Osteocyte (in vitro differentiated cells): ENCODE measurements at regions not wholly inside any gene's neighbourhood (a gene's known extent, or its start where the extent isn't known, plus 50 kb on each side); places are given as distances from the start of the nearest gene placed in this dataset.

ENCODE experiments used
- DNase-seq: peaks from one replicate; pipeline ENCODE4 v3.0.0; 2021; ENCODE audit warnings: mixed read lengths; ENCODE audit not compliant: unreplicated experiment; ENCODE audit errors: extremely low spot score
- H3K27ac Mint-ChIP-seq: one replicate; pipeline ENCODE4 v1.8.0; 2021; ENCODE audit warnings: mild to moderate bottlenecking, mixed read lengths; ENCODE audit not compliant: unreplicated experiment
- H3K27me3 Mint-ChIP-seq: one replicate; pipeline ENCODE4 v1.8.0; 2021; ENCODE audit warnings: mixed read lengths; ENCODE audit not compliant: unreplicated experiment
- H3K36me3 Mint-ChIP-seq: one replicate; pipeline ENCODE4 v1.8.0; 2021; ENCODE audit warnings: mixed read lengths; ENCODE audit not compliant: unreplicated experiment
- H3K4me1 Mint-ChIP-seq: one replicate; pipeline ENCODE4 v1.8.0; 2021; ENCODE audit warnings: mixed read lengths; ENCODE audit not compliant: unreplicated experiment
- H3K4me3 Mint-ChIP-seq: one replicate; pipeline ENCODE4 v1.8.0; 2021; ENCODE audit warnings: mild to moderate bottlenecking, moderate library complexity, mixed read lengths; ENCODE audit not compliant: unreplicated experiment
- H3K9me3 Mint-ChIP-seq: one replicate; pipeline ENCODE4 v1.8.0; 2021; ENCODE audit warnings: mixed read lengths; ENCODE audit not compliant: unreplicated experiment
- TF ChIP-seq, protein P1 (sequence below): fragments of 200-600 bp; sonication (generic); IDR thresholded peaks from 2 replicates; pipeline ENCODE4 v1.5.0; 2021; ENCODE audit warnings: antibody characterized with exemption, mild to moderate bottlenecking, moderate library complexity

DNA sequence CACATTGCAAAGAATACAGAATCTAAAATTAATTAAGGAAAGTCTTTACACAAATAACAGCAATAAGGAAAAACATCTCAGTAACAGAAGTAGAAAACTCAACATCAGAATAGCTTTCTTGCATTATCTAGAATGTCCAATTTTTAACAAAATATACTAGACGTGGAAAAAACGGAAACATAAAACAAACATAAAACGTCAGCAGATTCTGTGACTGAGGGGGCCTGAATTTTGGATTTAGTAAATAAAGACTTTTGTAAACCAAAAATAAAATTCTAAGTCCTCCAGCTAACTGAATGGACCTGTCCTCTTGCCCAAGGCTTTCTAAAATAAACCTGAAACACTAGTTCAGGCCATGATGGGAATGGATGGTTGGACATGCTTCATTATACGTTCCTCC lies 773.5 kb upstream of the LRRTM1 start:
- Mint-ChIP-seq H3K4me3 (no peak overlapping the region), H3K36me3 (no peaks in the 10 kb centered on the region), H3K4me1 (no peaks in the 10 kb centered on the region), H3K9me3 (peaks cover 40% of the 10 kb centered on the region), H3K27me3 (no peaks in the 10 kb centered on the region), H3K27ac (no peak overlapping the region)
- TF ChIP-seq, protein P1, sequence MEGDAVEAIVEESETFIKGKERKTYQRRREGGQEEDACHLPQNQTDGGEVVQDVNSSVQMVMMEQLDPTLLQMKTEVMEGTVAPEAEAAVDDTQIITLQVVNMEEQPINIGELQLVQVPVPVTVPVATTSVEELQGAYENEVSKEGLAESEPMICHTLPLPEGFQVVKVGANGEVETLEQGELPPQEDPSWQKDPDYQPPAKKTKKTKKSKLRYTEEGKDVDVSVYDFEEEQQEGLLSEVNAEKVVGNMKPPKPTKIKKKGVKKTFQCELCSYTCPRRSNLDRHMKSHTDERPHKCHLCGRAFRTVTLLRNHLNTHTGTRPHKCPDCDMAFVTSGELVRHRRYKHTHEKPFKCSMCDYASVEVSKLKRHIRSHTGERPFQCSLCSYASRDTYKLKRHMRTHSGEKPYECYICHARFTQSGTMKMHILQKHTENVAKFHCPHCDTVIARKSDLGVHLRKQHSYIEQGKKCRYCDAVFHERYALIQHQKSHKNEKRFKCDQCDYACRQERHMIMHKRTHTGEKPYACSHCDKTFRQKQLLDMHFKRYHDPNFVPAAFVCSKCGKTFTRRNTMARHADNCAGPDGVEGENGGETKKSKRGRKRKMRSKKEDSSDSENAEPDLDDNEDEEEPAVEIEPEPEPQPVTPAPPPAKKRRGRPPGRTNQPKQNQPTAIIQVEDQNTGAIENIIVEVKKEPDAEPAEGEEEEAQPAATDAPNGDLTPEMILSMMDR, result no peak
- DNase-seq, result no peak

DNA sequence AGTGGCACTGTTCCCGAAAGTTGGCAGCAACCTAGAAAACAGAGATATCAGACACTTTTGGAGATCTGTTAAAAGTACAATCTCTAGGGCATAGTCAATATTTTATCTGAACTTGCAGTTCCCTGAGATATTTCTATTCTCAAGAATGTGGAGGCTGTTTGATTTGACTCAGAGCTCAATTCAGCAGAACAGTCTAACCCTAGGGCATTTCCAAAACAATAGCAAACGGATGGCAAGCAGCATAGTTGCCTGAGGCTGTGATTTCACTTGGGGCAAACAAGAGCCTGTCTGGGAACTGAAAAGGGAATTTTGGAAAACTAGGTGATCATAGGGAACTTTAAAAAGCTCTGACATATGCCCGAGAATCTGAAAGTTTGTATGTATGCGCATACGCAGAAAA lies 772.8 kb upstream of the LRRTM1 start:
- no peaks in the 10 kb centered on the region for H3K27me3 Mint-ChIP-seq
- H3K36me3 Mint-ChIP-seq, result no peaks in the 10 kb centered on the region
- H3K4me3 Mint-ChIP-seq, result no peak overlapping the region
- TF ChIP-seq, protein P1, result no peak
- no peaks in the 10 kb centered on the region for H3K4me1 Mint-ChIP-seq
- no peak overlapping the region for H3K27ac Mint-ChIP-seq
- no peak for DNase-seq
- H3K9me3 Mint-ChIP-seq, result peaks cover 38% of the 10 kb centered on the region

DNA sequence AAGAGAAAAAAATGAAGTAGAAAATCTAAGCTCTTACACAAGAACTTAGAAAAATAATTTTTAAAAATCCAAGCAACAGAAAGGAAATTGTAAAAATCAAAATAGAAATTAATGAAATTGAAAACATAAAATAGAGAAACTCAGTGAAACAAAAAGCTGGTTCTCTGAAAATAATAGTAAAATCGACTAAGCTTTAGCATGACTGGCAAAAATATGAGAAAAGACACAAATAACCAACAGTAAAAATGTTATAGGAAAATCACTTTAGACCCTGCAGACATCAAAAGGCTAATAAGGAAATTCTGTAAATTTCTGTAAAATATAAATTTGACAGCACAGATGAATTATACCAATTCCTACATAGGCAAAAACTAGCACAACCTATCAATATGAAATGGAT lies 768.9 kb upstream of the LRRTM1 start:
- no peak for DNase-seq
- Mint-ChIP-seq H3K4me1 (no peaks in the 10 kb centered on the region), H3K4me3 (no peak overlapping the region), H3K27me3 (no peaks in the 10 kb centered on the region), H3K9me3 (peaks cover 17% of the 10 kb centered on the region), H3K27ac (no peak overlapping the region), H3K36me3 (no peaks in the 10 kb centered on the region)
- TF ChIP-seq, protein P1, result no peak

DNA sequence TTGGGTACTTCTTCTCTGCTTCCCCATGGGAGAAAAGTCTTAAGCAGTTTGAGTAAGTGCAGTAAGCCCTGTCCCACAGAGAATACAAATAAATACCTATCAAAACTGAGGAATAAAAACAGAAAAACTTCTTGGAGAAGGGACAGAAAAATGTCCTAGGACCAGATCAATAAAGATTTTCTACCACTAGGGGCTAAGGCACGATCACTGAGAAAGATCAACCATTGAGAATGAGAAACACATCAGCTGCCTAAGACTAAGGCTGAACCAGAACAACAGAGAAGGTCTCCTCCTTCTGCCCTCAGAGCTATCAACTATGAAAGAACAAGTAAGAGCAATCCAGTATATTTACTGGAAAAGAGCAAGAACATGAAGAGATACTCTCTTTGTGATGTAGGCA lies 763.6 kb upstream of the LRRTM1 start:
- no peak for DNase-seq
- Mint-ChIP-seq H3K9me3 (peaks cover 40% of the 10 kb centered on the region), H3K27me3 (no peaks in the 10 kb centered on the region), H3K27ac (no peak overlapping the region), H3K4me3 (no peak overlapping the region), H3K36me3 (no peaks in the 10 kb centered on the region), H3K4me1 (no peaks in the 10 kb centered on the region)
- TF ChIP-seq, protein P1, result no peak

DNA sequence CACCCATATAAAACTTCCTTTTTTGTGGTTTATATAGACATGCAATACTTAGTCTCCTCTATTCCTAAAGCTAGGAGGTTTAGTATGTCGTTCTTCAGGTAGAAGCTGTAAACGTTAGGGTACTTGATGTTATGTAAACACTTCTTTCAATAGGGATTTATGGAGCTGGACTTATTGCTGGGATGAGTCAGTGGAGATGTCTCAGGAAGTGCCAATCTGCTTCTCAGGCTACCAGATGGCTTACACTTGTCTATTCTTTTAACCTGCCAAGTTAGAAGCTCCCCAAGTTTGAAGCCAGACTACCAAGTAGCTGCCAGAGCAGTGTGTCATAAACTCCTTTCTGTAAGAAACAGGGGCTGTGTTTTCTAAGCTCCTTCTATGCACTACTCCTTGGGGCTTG lies 756.5 kb upstream of the LRRTM1 start:
- no peaks in the 10 kb centered on the region for H3K27me3 Mint-ChIP-seq
- H3K27ac Mint-ChIP-seq, result no peak overlapping the region
- no peak for DNase-seq
- H3K9me3 Mint-ChIP-seq, result peaks cover 46% of the 10 kb centered on the region
- H3K36me3 Mint-ChIP-seq, result no peaks in the 10 kb centered on the region
- H3K4me3 Mint-ChIP-seq, result no peak overlapping the region
- TF ChIP-seq, protein P1, result no peak
- H3K4me1 Mint-ChIP-seq, result no peaks in the 10 kb centered on the region
